GM12873 (cell line): ENCODE measurements at regions not wholly inside any gene's neighbourhood (a gene's known extent, or its start where the extent isn't known, plus 50 kb on each side); places are given as distances from the start of the nearest gene placed in this dataset.

Source experiments
- CTCF ChIP-seq: IDR thresholded peaks from 2 replicates; pipeline ENCODE4 v1.5.1; 2012; ENCODE audit warnings: low read depth, mild to moderate bottlenecking, moderate library complexity, low read length, control low read depth; ENCODE audit not compliant: insufficient read depth; ENCODE audit errors: missing control alignments

DNA sequence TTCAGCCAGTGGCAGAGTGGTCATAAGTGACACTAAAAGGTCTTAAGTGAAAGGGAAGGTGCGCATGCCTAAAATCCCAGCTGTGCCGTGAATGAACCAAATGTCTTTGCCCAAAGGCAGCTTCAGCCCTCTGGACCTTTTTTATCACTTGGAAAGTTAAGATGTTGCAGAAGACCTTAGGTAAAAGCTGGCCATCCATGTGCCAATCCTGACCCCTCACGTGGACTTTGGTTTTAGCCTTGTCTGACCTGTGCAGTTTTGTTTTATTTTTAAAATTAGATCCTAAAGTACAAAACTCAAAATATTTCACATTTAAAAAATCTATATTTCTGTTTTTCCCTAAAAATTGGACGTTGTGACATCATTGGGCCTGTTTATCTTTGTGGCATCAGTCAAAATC lies 429.5 kb downstream of the STK39 start:
- no peak for TF ChIP-seq CTCF

DNA sequence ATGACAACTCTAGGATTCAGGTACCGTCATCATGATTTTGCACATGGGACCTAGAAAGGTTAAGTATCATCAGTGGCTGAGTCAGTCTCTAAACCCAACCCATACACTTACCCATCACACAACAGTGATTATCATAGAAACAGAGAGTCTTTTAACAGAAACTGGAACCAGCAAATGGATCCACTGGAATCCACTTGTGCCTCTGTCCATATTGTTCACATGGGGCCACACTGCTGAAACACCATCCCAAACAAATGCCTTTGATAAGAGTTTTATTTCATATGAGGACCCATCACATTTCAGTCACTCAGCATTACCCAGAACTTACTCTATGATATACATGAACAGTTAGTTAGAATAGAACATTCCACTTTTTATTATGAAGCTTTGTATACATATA lies 430.0 kb downstream of the STK39 start:
- TF ChIP-seq CTCF, result no peak

DNA sequence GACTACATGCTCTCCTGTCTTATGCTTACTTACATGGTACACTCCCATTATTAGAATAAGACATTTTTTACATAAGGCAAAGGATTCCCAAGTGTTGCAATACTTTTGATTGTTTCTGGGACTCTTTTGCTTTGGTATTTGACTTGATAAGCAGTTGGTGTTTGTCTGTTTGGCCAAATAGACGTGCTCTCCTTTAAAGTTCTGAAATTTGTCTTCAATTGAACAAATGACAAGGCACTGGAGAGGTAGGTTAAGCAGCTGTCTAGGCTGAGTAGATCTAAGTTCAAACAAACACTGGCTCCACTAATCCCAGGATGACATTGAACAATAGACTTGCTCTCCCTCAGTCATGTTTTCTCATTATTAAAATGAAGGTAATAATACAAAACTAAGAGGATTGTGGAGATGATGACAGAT lies 430.5 kb downstream of the STK39 start:
- TF ChIP-seq CTCF, result no peak

- no peak for TF ChIP-seq CTCF
Observed at GRCh38 chr2:167814881-167815718, 432.3 kb downstream of the STK39 start.

- no peak for TF ChIP-seq CTCF
Observed at GRCh38 chr2:167803449-167803988, 443.9 kb downstream of the STK39 start.

- TF ChIP-seq CTCF, result no peak
Observed at GRCh38 chr2:167794554-167795255, 452.7 kb downstream of the STK39 start.

DNA sequence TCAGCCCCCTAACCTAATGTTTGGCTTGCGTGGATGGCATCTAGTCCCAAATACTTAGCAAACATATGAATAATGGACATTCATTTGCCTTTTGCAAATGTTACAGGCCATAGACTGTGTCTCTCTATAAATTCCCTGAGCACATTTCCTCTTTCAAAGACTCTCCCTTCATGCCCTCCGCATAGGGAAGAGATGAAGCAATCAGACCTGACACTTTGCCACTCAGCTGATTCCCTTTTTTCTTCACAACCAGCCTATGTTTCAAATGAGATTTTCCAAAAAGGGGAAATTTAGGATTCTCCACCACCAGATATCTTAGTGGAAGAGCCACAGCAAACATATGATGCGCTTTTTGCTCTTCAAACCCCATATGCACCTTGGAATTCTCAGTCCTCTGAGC lies 453.7 kb downstream of the STK39 start:
- TF ChIP-seq CTCF, result no peak
